Ascending aorta (tissue), 2 donors: ENCODE measurements at regions not wholly inside any gene's neighbourhood (a gene's known extent, or its start where the extent isn't known, plus 50 kb on each side); places are given as distances from the start of the nearest gene placed in this dataset.

Source experiments
- DNase-seq, 2 donors: peaks; one replicate each; pipeline ENCODE4 v3.0.0-alpha.2; 2019; ENCODE audit warnings: low spot score in 2 of 2
- H3K27ac ChIP-seq, 2 donors: fragments of 200-600 bp; sonication (generic); one replicate each; pipeline ENCODE4 v1.5.1; 2016 to 2017; ENCODE audit warnings: mild to moderate bottlenecking in 1 of 2
- H3K27me3 ChIP-seq: fragments of 200-600 bp; sonication (generic); one replicate; pipeline ENCODE4 v1.5.1; 2017
- H3K36me3 ChIP-seq, 2 donors: fragments of 200-600 bp; sonication (generic); one replicate each; pipeline ENCODE4 v1.5.1; 2016
- H3K4me1 ChIP-seq, 2 donors: fragments of 200-600 bp; sonication (generic); one replicate each; pipeline ENCODE4 v1.5.1; 2016 to 2017; ENCODE audit warnings: mild to moderate bottlenecking in 1 of 2
- H3K4me3 ChIP-seq, 2 donors: fragments of 200-600 bp; sonication (generic); one replicate each; pipeline ENCODE4 v1.5.1; 2016 to 2017; ENCODE audit warnings: mild to moderate bottlenecking in 1 of 2
- H3K9me3 ChIP-seq, 2 donors: fragments of 200-600 bp; sonication (generic); one replicate each; pipeline ENCODE4 v1.5.1; 2016
- CTCF ChIP-seq, 3 experiments: fragments of 200-600 bp in 2 of 3; fragments of 450-650 bp in 1 of 3; sonication (generic) in 2 of 3; IDR thresholded peaks; one replicate each; pipeline ENCODE4 v1.5.1; 2016 to 2019; ENCODE audit warnings: antibody characterized with exemption in 3 of 3, mild to moderate bottlenecking in 1 of 3, moderate library complexity in 1 of 3
- intact Hi-C: fragments of 100-400 bp; cut with DNase I; formaldehyde crosslinking; loops from one replicate; pipeline ENCODE4 v1.15.1; 2023

GRCh38 chr3:5811016-5811415 lies 623.5 kb downstream of the EDEM1 start:
- H3K36me3 ChIP-seq, result no peaks in the 10 kb centered on the region
- H3K27ac ChIP-seq, result no peak overlapping the region
- TF ChIP-seq CTCF (IDR thresholded peaks at IDR 0.05), result no peak
- no peaks in the 10 kb centered on the region for H3K9me3 ChIP-seq
- intact Hi-C loops, result no loop called here
- no peak for DNase-seq
- H3K27me3 ChIP-seq, result no peaks in the 10 kb centered on the region
- no peak overlapping the region for H3K4me3 ChIP-seq
- H3K4me1 ChIP-seq, result no peaks in the 10 kb centered on the region

GRCh38 chr3:5813521-5813920 lies 626.0 kb downstream of the EDEM1 start:
- no peaks in the 10 kb centered on the region for H3K36me3 ChIP-seq
- intact Hi-C loops, result no loop called here
- H3K4me3 ChIP-seq, result no peak overlapping the region
- no peak for TF ChIP-seq CTCF (IDR thresholded peaks at IDR 0.05)
- no peak overlapping the region for H3K27ac ChIP-seq
- H3K9me3 ChIP-seq, result no peaks in the 10 kb centered on the region
- H3K4me1 ChIP-seq, result no peaks in the 10 kb centered on the region
- no peaks in the 10 kb centered on the region for H3K27me3 ChIP-seq
- no peak for DNase-seq

DNA sequence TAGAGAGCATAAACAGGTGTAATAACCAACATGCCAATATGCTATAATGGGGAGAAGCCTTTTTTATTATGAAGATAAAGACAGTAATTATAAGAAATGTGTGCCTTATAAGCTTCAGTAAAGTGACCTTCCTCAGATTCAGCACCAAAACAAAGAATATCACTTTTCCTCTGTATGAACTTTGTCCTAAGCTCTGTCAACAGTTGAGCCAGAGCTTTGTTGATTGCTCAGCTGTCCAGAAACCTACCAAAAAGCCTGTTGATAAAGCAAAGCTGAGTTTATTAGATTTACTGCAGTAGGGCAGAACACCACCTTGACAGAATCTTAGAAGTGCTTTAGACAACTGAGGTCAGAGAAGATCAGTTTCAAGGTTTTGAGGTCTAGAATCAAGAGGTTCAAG lies 635.3 kb downstream of the EDEM1 start:
- H3K4me1 ChIP-seq, result no peaks in the 10 kb centered on the region
- intact Hi-C loops, result no loop called here
- no peak overlapping the region for H3K4me3 ChIP-seq
- H3K9me3 ChIP-seq, result no peaks in the 10 kb centered on the region
- H3K27ac ChIP-seq, result no peak overlapping the region
- DNase-seq, result no peak
- TF ChIP-seq CTCF (IDR thresholded peaks at IDR 0.05), result no peak
- H3K36me3 ChIP-seq, result no peaks in the 10 kb centered on the region
- no peaks in the 10 kb centered on the region for H3K27me3 ChIP-seq

GRCh38 chr3:5826467-5826866 lies 639.0 kb downstream of the EDEM1 start:
- intact Hi-C loops, result no loop called here
- Histone ChIP-seq H3K27me3 (no peaks in the 10 kb centered on the region), H3K36me3 (no peaks in the 10 kb centered on the region), H3K9me3 (no peaks in the 10 kb centered on the region), H3K4me1 (no peaks in the 10 kb centered on the region), H3K4me3 (no peak overlapping the region), H3K27ac (no peak overlapping the region)
- no peak for DNase-seq
- TF ChIP-seq CTCF (IDR thresholded peaks at IDR 0.05), result no peak

- no peaks in the 10 kb centered on the region for H3K9me3 ChIP-seq
- no peak overlapping the region for H3K4me3 ChIP-seq
- H3K27ac ChIP-seq, result no peak overlapping the region
- intact Hi-C loops, result no loop called here
- no peak for DNase-seq
- H3K4me1 ChIP-seq, result no peaks in the 10 kb centered on the region
- no peaks in the 10 kb centered on the region for H3K27me3 ChIP-seq
- H3K36me3 ChIP-seq, result no peaks in the 10 kb centered on the region
- no peak for TF ChIP-seq CTCF (IDR thresholded peaks at IDR 0.05)
Measured at GRCh38 chr3:5828251-5828650, 640.7 kb downstream of the EDEM1 start.

DNA sequence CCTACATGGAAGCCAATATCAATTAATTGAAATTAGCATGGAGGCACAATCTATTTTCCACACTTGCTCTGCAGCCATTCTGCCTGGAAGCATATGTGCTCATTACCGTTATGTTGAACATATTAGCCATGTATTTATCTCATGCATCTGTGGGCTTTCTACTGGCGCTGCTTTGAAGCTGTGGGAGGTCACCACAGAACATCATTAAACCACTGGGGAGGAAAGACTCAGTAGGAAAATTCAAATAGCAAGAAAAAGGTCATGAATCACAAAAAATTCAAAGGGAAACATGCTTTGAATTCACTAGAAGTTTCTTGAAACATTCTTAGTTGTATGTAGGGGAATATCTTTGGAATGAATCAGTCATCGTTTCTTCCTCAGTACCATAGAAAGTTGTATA lies 652.5 kb downstream of the EDEM1 start:
- Histone ChIP-seq H3K27ac (no peak overlapping the region), H3K27me3 (no peaks in the 10 kb centered on the region), H3K36me3 (no peaks in the 10 kb centered on the region), H3K4me1 (no peaks in the 10 kb centered on the region), H3K9me3 (no peaks in the 10 kb centered on the region), H3K4me3 (no peak overlapping the region)
- intact Hi-C loops, result no loop called here
- TF ChIP-seq CTCF (IDR thresholded peaks at IDR 0.05), result no peak
- DNase-seq, result no peak
